ENCODE measurements at regions not wholly inside any gene's neighbourhood (a gene's known extent, or its start where the extent isn't known, plus 50 kb on each side); places are given as distances from the start of the nearest gene placed in this dataset.

GRCh38 chr5:167440846-167441245 is 850.6 kb upstream of the WWC1 start:
- H4K20me1 ChIP-seq (ENCODE audit: insufficient read depth, low read length), result no peaks in the 10 kb centered on the region
- H3F3A ChIP-seq (ENCODE audit: insufficient read depth, low read length), result no peaks in the 10 kb centered on the region
- no peaks in the 10 kb centered on the region for H3K4me1 ChIP-seq (ENCODE audit: insufficient read depth, low read length, severe bottlenecking)
- no peak overlapping the region for H3K4me2 ChIP-seq (ENCODE audit: low read length)
- H3K27ac ChIP-seq (ENCODE audit: low read depth, low read length, poor library complexity, severe bottlenecking), result no peak overlapping the region
- H3K9ac ChIP-seq (ENCODE audit: low read length), result no peak overlapping the region
- no peaks in the 10 kb centered on the region for H3K27me3 ChIP-seq (ENCODE audit: insufficient read depth, low read length)
- no peak for TF ChIP-seq EZH2 (IDR thresholded peaks at IDR 0.05; ENCODE audit: borderline replicate concordance, low read length)
- TF ChIP-seq, protein P1, sequence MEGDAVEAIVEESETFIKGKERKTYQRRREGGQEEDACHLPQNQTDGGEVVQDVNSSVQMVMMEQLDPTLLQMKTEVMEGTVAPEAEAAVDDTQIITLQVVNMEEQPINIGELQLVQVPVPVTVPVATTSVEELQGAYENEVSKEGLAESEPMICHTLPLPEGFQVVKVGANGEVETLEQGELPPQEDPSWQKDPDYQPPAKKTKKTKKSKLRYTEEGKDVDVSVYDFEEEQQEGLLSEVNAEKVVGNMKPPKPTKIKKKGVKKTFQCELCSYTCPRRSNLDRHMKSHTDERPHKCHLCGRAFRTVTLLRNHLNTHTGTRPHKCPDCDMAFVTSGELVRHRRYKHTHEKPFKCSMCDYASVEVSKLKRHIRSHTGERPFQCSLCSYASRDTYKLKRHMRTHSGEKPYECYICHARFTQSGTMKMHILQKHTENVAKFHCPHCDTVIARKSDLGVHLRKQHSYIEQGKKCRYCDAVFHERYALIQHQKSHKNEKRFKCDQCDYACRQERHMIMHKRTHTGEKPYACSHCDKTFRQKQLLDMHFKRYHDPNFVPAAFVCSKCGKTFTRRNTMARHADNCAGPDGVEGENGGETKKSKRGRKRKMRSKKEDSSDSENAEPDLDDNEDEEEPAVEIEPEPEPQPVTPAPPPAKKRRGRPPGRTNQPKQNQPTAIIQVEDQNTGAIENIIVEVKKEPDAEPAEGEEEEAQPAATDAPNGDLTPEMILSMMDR (IDR thresholded peaks at IDR 0.05; ENCODE audit: low read length), result no peak
- H3K4me3 ChIP-seq (ENCODE audit: low read depth, low read length, poor library complexity, severe bottlenecking), result no peak overlapping the region
- H3K9me2 ChIP-seq (ENCODE audit: low read depth, low read length), result no peaks in the 10 kb centered on the region
- H3K9me3 ChIP-seq (ENCODE audit: low read length), result no peaks in the 10 kb centered on the region
- H3K36me3 ChIP-seq (ENCODE audit: insufficient read depth, low read length), result no peaks in the 10 kb centered on the region
- H3K79me2 ChIP-seq (ENCODE audit: insufficient read depth, low read length), result no peaks in the 10 kb centered on the region
- no peak overlapping the region for H2AFZ ChIP-seq (ENCODE audit: low read length)

DNA sequence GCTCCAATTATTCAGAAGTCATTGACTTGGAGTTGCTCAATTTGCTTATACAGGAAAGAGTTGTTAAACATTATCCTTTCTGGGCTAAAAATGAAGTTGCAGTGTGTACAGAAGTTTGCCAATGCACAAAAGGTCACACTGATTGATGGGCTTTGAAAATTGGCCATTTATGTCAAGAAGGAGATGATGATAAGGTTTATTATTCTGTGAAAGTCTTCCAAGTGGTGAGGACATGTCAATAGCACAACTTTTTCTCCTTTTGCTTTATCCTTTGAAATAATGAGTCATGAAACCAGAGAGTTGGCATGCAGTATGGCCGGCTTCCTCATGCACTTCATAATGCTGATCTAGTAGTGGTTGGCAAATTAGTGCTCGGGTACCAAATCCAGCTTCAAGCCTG is 848.5 kb upstream of the WWC1 start:
- Histone ChIP-seq H3K9ac (ENCODE audit: low read length) (no peak overlapping the region), H3K9me3 (ENCODE audit: low read length) (no peaks in the 10 kb centered on the region), H4K20me1 (ENCODE audit: insufficient read depth, low read length) (no peaks in the 10 kb centered on the region), H3K79me2 (ENCODE audit: insufficient read depth, low read length) (no peaks in the 10 kb centered on the region), H3K36me3 (ENCODE audit: insufficient read depth, low read length) (no peaks in the 10 kb centered on the region), H3F3A (ENCODE audit: insufficient read depth, low read length) (no peaks in the 10 kb centered on the region), H3K9me2 (ENCODE audit: low read depth, low read length) (no peaks in the 10 kb centered on the region), H3K27me3 (ENCODE audit: insufficient read depth, low read length) (no peaks in the 10 kb centered on the region), H3K4me3 (ENCODE audit: low read depth, low read length, poor library complexity, severe bottlenecking) (no peak overlapping the region), H3K4me2 (ENCODE audit: low read length) (no peak overlapping the region), H2AFZ (ENCODE audit: low read length) (no peak overlapping the region), H3K4me1 (ENCODE audit: insufficient read depth, low read length, severe bottlenecking) (no peaks in the 10 kb centered on the region), H3K27ac (ENCODE audit: low read depth, low read length, poor library complexity, severe bottlenecking) (no peak overlapping the region)
- TF ChIP-seq EZH2 (IDR thresholded peaks at IDR 0.05; ENCODE audit: borderline replicate concordance, low read length), result no peak
- TF ChIP-seq, protein P1 (IDR thresholded peaks at IDR 0.05; ENCODE audit: low read length), result no peak

GRCh38 chr5:167447466-167448375 is 843.7 kb upstream of the WWC1 start:
- Histone ChIP-seq H3K27ac (ENCODE audit: low read depth, low read length, poor library complexity, severe bottlenecking) (no peak overlapping the region), H3K36me3 (ENCODE audit: insufficient read depth, low read length) (no peaks in the 10 kb centered on the region), H3K27me3 (ENCODE audit: insufficient read depth, low read length) (no peaks in the 10 kb centered on the region), H2AFZ (ENCODE audit: low read length) (no peak overlapping the region), H3K79me2 (ENCODE audit: insufficient read depth, low read length) (no peaks in the 10 kb centered on the region), H3K9ac (ENCODE audit: low read length) (no peak overlapping the region), H3K9me2 (ENCODE audit: low read depth, low read length) (no peaks in the 10 kb centered on the region), H3K4me2 (ENCODE audit: low read length) (no peak overlapping the region), H4K20me1 (ENCODE audit: insufficient read depth, low read length) (no peaks in the 10 kb centered on the region), H3K4me1 (ENCODE audit: insufficient read depth, low read length, severe bottlenecking) (no peaks in the 10 kb centered on the region), H3F3A (ENCODE audit: insufficient read depth, low read length) (no peaks in the 10 kb centered on the region), H3K9me3 (ENCODE audit: low read length) (no peaks in the 10 kb centered on the region), H3K4me3 (ENCODE audit: low read depth, low read length, poor library complexity, severe bottlenecking) (no peak overlapping the region)
- no peak for TF ChIP-seq EZH2 (IDR thresholded peaks at IDR 0.05; ENCODE audit: borderline replicate concordance, low read length)
- TF ChIP-seq, protein P1 (IDR thresholded peaks at IDR 0.05; ENCODE audit: low read length), result no peak
